RWPE2 (cell line): ENCODE measurements at regions not wholly inside any gene's neighbourhood (a gene's known extent, or its start where the extent isn't known, plus 50 kb on each side); places are given as distances from the start of the nearest gene placed in this dataset.

Experiments
- ATAC-seq: fragments of 200-7000 bp; cut with Tn5 transposase; 3 replicates; pipeline ENCODE4 v1.9.1; 2021; ENCODE audit warnings: low read depth
- DNase-seq: peaks from one replicate; pipeline ENCODE4 v3.0.0-alpha.2; 2020; ENCODE audit warnings: low spot score
- H3K27ac ChIP-seq: fragments of 450-650 bp; 2 replicates; pipeline ENCODE4 v1.5.1; 2017; ENCODE audit warnings: mild to moderate bottlenecking; ENCODE audit not compliant: poor library complexity, severe bottlenecking
- H3K27me3 ChIP-seq: fragments of 250-450 bp; sonication (Bioruptor Pico); 2 replicates; pipeline ENCODE4 v1.5.1; 2021; ENCODE audit warnings: mild to moderate bottlenecking, moderate library complexity; ENCODE audit not compliant: insufficient read depth, poor library complexity, severe bottlenecking
- H3K36me3 ChIP-seq: fragments of 250-450 bp; sonication (Bioruptor Pico); 2 replicates; pipeline ENCODE4 v1.5.1; 2020; ENCODE audit warnings: low read depth, mild to moderate bottlenecking, moderate library complexity
- H3K4me1 ChIP-seq: fragments of 250-450 bp; sonication (Bioruptor Pico); 2 replicates; pipeline ENCODE4 v1.5.1; 2021; ENCODE audit warnings: mild to moderate bottlenecking, moderate library complexity; ENCODE audit not compliant: insufficient read depth, poor library complexity, severe bottlenecking
- H3K4me3 ChIP-seq: fragments of 250-450 bp; sonication (Bioruptor Pico); 2 replicates; pipeline ENCODE4 v1.5.1; 2021; ENCODE audit warnings: mild to moderate bottlenecking, moderate library complexity; ENCODE audit not compliant: severe bottlenecking
- H3K9me3 ChIP-seq: fragments of 250-450 bp; sonication (Bioruptor Pico); 2 replicates; pipeline ENCODE4 v1.5.1; 2021; ENCODE audit warnings: mild to moderate bottlenecking, moderate library complexity; ENCODE audit not compliant: severe bottlenecking
- CTCF ChIP-seq: fragments of 450-650 bp; IDR thresholded peaks from one replicate; pipeline ENCODE4 v1.5.1; 2017; ENCODE audit warnings: mild to moderate bottlenecking, moderate library complexity; ENCODE audit not compliant: poor library complexity, severe bottlenecking

GRCh38 chr18:77762014-77762413, 512.4 kb downstream of the GALR1 start:
- ATAC-seq: no peak
- no peak for DNase-seq
- H3K4me3 ChIP-seq: no peak overlapping the region
- TF ChIP-seq CTCF: no peak
- H3K4me1 ChIP-seq: no peaks in the 10 kb centered on the region
- no peaks in the 10 kb centered on the region for H3K36me3 ChIP-seq
- no peak overlapping the region for H3K27ac ChIP-seq
- H3K27me3 ChIP-seq: no peaks in the 10 kb centered on the region
- no peaks in the 10 kb centered on the region for H3K9me3 ChIP-seq

DNA sequence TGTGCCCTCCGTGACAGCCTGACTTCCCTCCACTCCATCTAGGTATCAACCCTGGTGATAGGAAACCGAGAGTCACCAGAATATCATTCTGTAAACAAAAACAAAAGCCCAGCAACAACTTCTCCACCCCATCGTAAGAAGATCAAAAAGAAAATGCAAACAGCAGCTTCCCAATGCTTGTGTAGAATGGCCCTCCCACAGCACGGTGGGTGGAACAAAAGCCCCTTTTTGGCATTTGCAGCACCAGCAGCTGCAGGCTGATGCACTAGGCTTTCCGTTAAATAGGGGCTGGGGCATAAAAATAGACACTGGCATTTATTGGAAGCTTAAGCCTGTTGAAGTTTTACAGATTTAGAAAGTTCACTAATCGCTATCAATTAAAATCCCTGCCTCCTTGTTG, 513.0 kb downstream of the GALR1 start:
- TF ChIP-seq CTCF: no peak
- H3K36me3 ChIP-seq: no peaks in the 10 kb centered on the region
- H3K4me1 ChIP-seq: no peaks in the 10 kb centered on the region
- H3K9me3 ChIP-seq: no peaks in the 10 kb centered on the region
- ATAC-seq: no peak
- no peak overlapping the region for H3K27ac ChIP-seq
- H3K4me3 ChIP-seq: no peak overlapping the region
- DNase-seq: no peak
- no peaks in the 10 kb centered on the region for H3K27me3 ChIP-seq

GRCh38 chr18:77763530-77764145, 514.0 kb downstream of the GALR1 start:
- no peaks in the 10 kb centered on the region for H3K4me1 ChIP-seq
- no peaks in the 10 kb centered on the region for H3K36me3 ChIP-seq
- H3K9me3 ChIP-seq: no peaks in the 10 kb centered on the region
- DNase-seq (no peak), ATAC-seq (no peak)
- TF ChIP-seq CTCF: no peak
- no peaks in the 10 kb centered on the region for H3K27me3 ChIP-seq
- H3K4me3 ChIP-seq: no peak overlapping the region
- no peak overlapping the region for H3K27ac ChIP-seq

GRCh38 chr18:77765468-77765867, 515.8 kb downstream of the GALR1 start:
- ATAC-seq (peak; percentile 72), DNase-seq (no peak)
- no peak overlapping the region for H3K4me3 ChIP-seq
- peak; percentile 51 for TF ChIP-seq CTCF
- H3K4me1 ChIP-seq: no peaks in the 10 kb centered on the region
- no peak overlapping the region for H3K27ac ChIP-seq
- H3K9me3 ChIP-seq: no peaks in the 10 kb centered on the region
- no peaks in the 10 kb centered on the region for H3K36me3 ChIP-seq
- no peaks in the 10 kb centered on the region for H3K27me3 ChIP-seq

GRCh38 chr18:77766421-77766820, 516.8 kb downstream of the GALR1 start:
- Histone ChIP-seq H3K27me3 (no peaks in the 10 kb centered on the region), H3K27ac (no peak overlapping the region), H3K4me1 (no peaks in the 10 kb centered on the region), H3K4me3 (no peak overlapping the region), H3K9me3 (no peaks in the 10 kb centered on the region), H3K36me3 (no peaks in the 10 kb centered on the region)
- DNase-seq (no peak), ATAC-seq (no peak)
- no peak for TF ChIP-seq CTCF
